ENCODE measurements at regions not wholly inside any gene's neighbourhood (a gene's known extent, or its start where the extent isn't known, plus 50 kb on each side); places are given as distances from the start of the nearest gene placed in this dataset.
A peak's percentile ranks its signal among the peaks of the same experiment; 100 is the strongest.

- H3K27me3 ChIP-seq (replicated peaks; ENCODE audit: insufficient read depth, low read depth, low read length, poor library complexity), result no peaks in the 10 kb centered on the region
- peaks cover 13% of the 10 kb centered on the region for H3K4me1 ChIP-seq (ENCODE audit: insufficient read depth, low read length, poor library complexity, severe bottlenecking)
- no peak for TF ChIP-seq CTCF (conservative IDR thresholded peaks at IDR 0.05; ENCODE audit: low read depth, low read length)
- TF ChIP-seq EZH2 (IDR thresholded peaks at IDR 0.05; ENCODE audit: borderline replicate concordance, low read depth, low read length, poor library complexity, severe bottlenecking), result no peak
- H3K27ac ChIP-seq (ENCODE audit: low read depth, low read length, poor library complexity, severe bottlenecking), result no peak overlapping the region
- no peak for DNase-seq (ENCODE audit: low spot score)
- POLR2A ChIA-PET (ENCODE audit: low non-redundant PET), result no interaction called here
- no peaks in the 10 kb centered on the region for H3K36me3 ChIP-seq (ENCODE audit: insufficient read depth, low read length, poor library complexity, severe bottlenecking)
- BruUV-seq (replicated peaks), result no TSS peak
- CTCF ChIA-PET, result interaction anchor here (0.7 kb wide), 1 partner anchor 579 kb away, joined by 3 read pairs; no protein-coding TSS in a partner anchor
- H3K4me3 ChIP-seq (ENCODE audit: low read depth, low read length, poor library complexity, severe bottlenecking), result no peak overlapping the region
- intact Hi-C loops (cut with micrococcal nuclease; ENCODE audit: unreplicated experiment), result no loop called here
- H3K9me3 ChIP-seq (ENCODE audit: low read depth, low read length, poor library complexity, severe bottlenecking), result no peaks in the 10 kb centered on the region
Measured at GRCh38 chr10:3676564-3676963, 108.4 kb downstream of the KLF6 start.

GRCh38 chr10:3672220-3672619, 112.8 kb downstream of the KLF6 start:
- POLR2A ChIA-PET (ENCODE audit: low non-redundant PET), result no interaction called here
- intact Hi-C loops (cut with micrococcal nuclease; ENCODE audit: unreplicated experiment), result loop anchor here (5.0 kb wide), 2 partner anchors 110 to 435 kb away; no protein-coding TSS in a partner anchor
- Histone ChIP-seq H3K27ac (ENCODE audit: low read depth, low read length, poor library complexity, severe bottlenecking) (peak overlapping the region; percentile 67), H3K36me3 (ENCODE audit: insufficient read depth, low read length, poor library complexity, severe bottlenecking) (no peaks in the 10 kb centered on the region), H3K27me3 (replicated peaks; ENCODE audit: insufficient read depth, low read depth, low read length, poor library complexity) (no peaks in the 10 kb centered on the region), H3K9me3 (ENCODE audit: low read depth, low read length, poor library complexity, severe bottlenecking) (no peaks in the 10 kb centered on the region), H3K4me1 (ENCODE audit: insufficient read depth, low read length, poor library complexity, severe bottlenecking) (peaks cover 44% of the 10 kb centered on the region), H3K4me3 (ENCODE audit: low read depth, low read length, poor library complexity, severe bottlenecking) (no peak overlapping the region)
- no TSS peak for BruUV-seq (replicated peaks)
- TF ChIP-seq EZH2 (IDR thresholded peaks at IDR 0.05; ENCODE audit: borderline replicate concordance, low read depth, low read length, poor library complexity, severe bottlenecking) (no peak), CTCF (conservative IDR thresholded peaks at IDR 0.05; ENCODE audit: low read depth, low read length) (no peak)
- CTCF ChIA-PET, result no interaction called here
- DNase-seq (ENCODE audit: low spot score), result no peak

- TF ChIP-seq EZH2 (IDR thresholded peaks at IDR 0.05; ENCODE audit: borderline replicate concordance, low read depth, low read length, poor library complexity, severe bottlenecking), result no peak
- TF ChIP-seq CTCF (conservative IDR thresholded peaks at IDR 0.05; ENCODE audit: low read depth, low read length), result no peak
- H3K4me1 ChIP-seq (ENCODE audit: insufficient read depth, low read length, poor library complexity, severe bottlenecking), result peaks cover 44% of the 10 kb centered on the region
- CTCF ChIA-PET, result interaction anchor here (0.6 kb wide), 1 partner anchor 650 kb away, joined by 3 read pairs; no protein-coding TSS in a partner anchor
- BruUV-seq (replicated peaks), result no TSS peak
- intact Hi-C loops (cut with micrococcal nuclease; ENCODE audit: unreplicated experiment), result loop anchor here (5.0 kb wide), 2 partner anchors 111 to 434 kb away; no protein-coding TSS in a partner anchor
- H3K27me3 ChIP-seq (replicated peaks; ENCODE audit: insufficient read depth, low read depth, low read length, poor library complexity), result no peaks in the 10 kb centered on the region
- DNase-seq (ENCODE audit: low spot score), result peak; percentile 98
- H3K4me3 ChIP-seq (ENCODE audit: low read depth, low read length, poor library complexity, severe bottlenecking), result no peak overlapping the region
- H3K36me3 ChIP-seq (ENCODE audit: insufficient read depth, low read length, poor library complexity, severe bottlenecking), result no peaks in the 10 kb centered on the region
- H3K9me3 ChIP-seq (ENCODE audit: low read depth, low read length, poor library complexity, severe bottlenecking), result no peaks in the 10 kb centered on the region
- peak overlapping the region; percentile 87 for H3K27ac ChIP-seq (ENCODE audit: low read depth, low read length, poor library complexity, severe bottlenecking)
- POLR2A ChIA-PET (ENCODE audit: low non-redundant PET), result interaction anchor here (0.6 kb wide), 1 partner anchor 43 kb away, joined by 10 read pairs; no protein-coding TSS in a partner anchor
Measured at GRCh38 chr10:3671386-3671955, 113.5 kb downstream of the KLF6 start.

Measured in A673 (cell line).